ENCODE measurements at regions not wholly inside any gene's neighbourhood (a gene's known extent, or its start where the extent isn't known, plus 50 kb on each side); places are given as distances from the start of the nearest gene placed in this dataset.

- no peak for DNase-seq (ENCODE audit: low spot score)
These were observed 244.3 kb upstream of the TSHZ2 start for GRCh38 chr20:52727740-52728456.

- DNase-seq (ENCODE audit: low spot score): no peak
These were observed 247.6 kb upstream of the TSHZ2 start for GRCh38 chr20:52724541-52724940.

GRCh38 chr20:52722926-52723688 lies 249.1 kb upstream of the TSHZ2 start:
- no peak for DNase-seq (ENCODE audit: low spot score)

- no peak for DNase-seq (ENCODE audit: low spot score)
These were observed 264.0 kb upstream of the TSHZ2 start for GRCh38 chr20:52708137-52708536.

- no peak for DNase-seq (ENCODE audit: low spot score)
These were observed 267.6 kb upstream of the TSHZ2 start for GRCh38 chr20:52704553-52704952.

- no peak for DNase-seq (ENCODE audit: low spot score)
These were observed 283.8 kb upstream of the TSHZ2 start for GRCh38 chr20:52688345-52688744.

- no peak for DNase-seq (ENCODE audit: low spot score)
These were observed 287.3 kb upstream of the TSHZ2 start for GRCh38 chr20:52684905-52685304.

GRCh38 chr20:52684176-52684575 lies 288.0 kb upstream of the TSHZ2 start:
- DNase-seq (ENCODE audit: low spot score): no peak

- DNase-seq (ENCODE audit: low spot score): no peak
These were observed 288.4 kb upstream of the TSHZ2 start for GRCh38 chr20:52683761-52684160.

GRCh38 chr20:52682237-52682636 lies 289.9 kb upstream of the TSHZ2 start:
- no peak for DNase-seq (ENCODE audit: low spot score)

GRCh38 chr20:52681288-52681687 lies 290.9 kb upstream of the TSHZ2 start:
- no peak for DNase-seq (ENCODE audit: low spot score)

- DNase-seq (ENCODE audit: low spot score): no peak
These were observed 294.9 kb upstream of the TSHZ2 start for GRCh38 chr20:52677216-52677615.

GRCh38 chr20:52676283-52676995 lies 295.7 kb upstream of the TSHZ2 start:
- DNase-seq (ENCODE audit: low spot score): no peak

GRCh38 chr20:52675375-52675774 lies 296.8 kb upstream of the TSHZ2 start:
- DNase-seq (ENCODE audit: low spot score): no peak

- no peak for DNase-seq (ENCODE audit: low spot score)
These were observed 303.5 kb upstream of the TSHZ2 start for GRCh38 chr20:52668626-52669025.

- DNase-seq (ENCODE audit: low spot score): no peak
These were observed 304.8 kb upstream of the TSHZ2 start for GRCh38 chr20:52667358-52667757.

GRCh38 chr20:52665441-52665840 lies 306.7 kb upstream of the TSHZ2 start:
- DNase-seq (ENCODE audit: low spot score): no peak

GRCh38 chr20:52655395-52655794 lies 316.8 kb upstream of the TSHZ2 start:
- no peak for DNase-seq (ENCODE audit: low spot score)

- DNase-seq (ENCODE audit: low spot score): no peak
These were observed 317.6 kb upstream of the TSHZ2 start for GRCh38 chr20:52654567-52654966.

- no peak for DNase-seq (ENCODE audit: low spot score)
These were observed 319.9 kb upstream of the TSHZ2 start for GRCh38 chr20:52652271-52652670.

GRCh38 chr20:52649727-52650126 lies 322.4 kb upstream of the TSHZ2 start:
- no peak for DNase-seq (ENCODE audit: low spot score)

- no peak for DNase-seq (ENCODE audit: low spot score)
These were observed 326.3 kb upstream of the TSHZ2 start for GRCh38 chr20:52645822-52646221.

GRCh38 chr20:52643034-52643433 lies 329.1 kb upstream of the TSHZ2 start:
- DNase-seq (ENCODE audit: low spot score): no peak
